K562 (cell line): ENCODE measurements at regions not wholly inside any gene's neighbourhood (a gene's known extent, or its start where the extent isn't known, plus 50 kb on each side); places are given as distances from the start of the nearest gene placed in this dataset.
A peak's percentile ranks its signal among the peaks of the same experiment; 100 is the strongest.

ENCODE experiments used
- ATAC-seq: fragments of 200-7000 bp; cut with Tn5 transposase; 3 replicates; pipeline ENCODE4 v1.9.1; 2020; ENCODE audit warnings: moderate library complexity
- BruUV-seq: library from RNA; stranded (reverse); fragments of 400-500 nt; replicated peaks from 2 replicates; lab custom pipeline; 2021; lab: Mats Ljungman, UMichigan
- CTCF ChIA-PET: fragments of 300-600 bp; formaldehyde crosslinking; extraction: SDS; loops from one replicate; lab custom pipeline; 2021; ENCODE audit warnings: low intra/inter-chr PET ratio; lab: Yijun Ruan, JAX
- POLR2A ChIA-PET: fragments of 300-600, 350-650 bp; sonication (Branson Sonifier 250); formaldehyde crosslinking; extraction: SDS; loops from one replicate; lab custom pipeline; 2021; ENCODE audit warnings: antibody characterized with exemption, inconsistent platforms; lab: Yijun Ruan, JAX
- DNase-seq, 4 experiments: peaks; one replicate each; pipeline versions ENCODE4 v3.0.0 to v3.0.0-alpha.2; 2011 to 2018; ENCODE audit warnings: low spot score in 3 of 4, mixed read lengths in 3 of 4; ENCODE audit errors: extremely low read depth in 1 of 4
- FAIRE-seq: peaks from 2 replicates; lab custom pipeline; 2011; peaks lifted over from hg19 to GRCh38; lab: Jason Lieb, UNC
- H2AFZ ChIP-seq: 2 replicates; pipeline ENCODE4 v1.6.0; 2011; ENCODE audit warnings: low read depth, low read length, control low read depth, inconsistent platforms
- H3K27ac ChIP-seq: fragments of 200-600 bp; 3 replicates; pipeline ENCODE4 v1.8.0; 2011; ENCODE audit warnings: low read depth, mild to moderate bottlenecking, control low read depth, inconsistent platforms, low read length, moderate library complexity, mixed read lengths; ENCODE audit errors: extremely low read depth
- H3K27me3 ChIP-seq, 2 experiments: fragments of 300-600 bp in 1 of 2; 2 replicates in 1 of 2; 3 replicates in 1 of 2; pipeline versions ENCODE4 v1.6.0 to v1.8.0; 2011; ENCODE audit warnings: inconsistent platforms in 2 of 2, low read length in 2 of 2, mild to moderate bottlenecking in 1 of 2, mixed read lengths in 1 of 2, moderate library complexity in 1 of 2; ENCODE audit not compliant: control insufficient read depth in 2 of 2, insufficient read depth in 2 of 2
- H3K36me3 ChIP-seq: fragments of 300-600 bp; 3 replicates; pipeline ENCODE4 v1.8.0; 2011; ENCODE audit warnings: mild to moderate bottlenecking, low read length, inconsistent platforms; ENCODE audit not compliant: control insufficient read depth, insufficient read depth
- H3K4me1 ChIP-seq, 2 experiments: fragments of 200-600 bp in 1 of 2; replicated peaks in 1 of 2; 2 replicates in 1 of 2; 3 replicates in 1 of 2; pipeline versions ENCODE4 v1.5.1 to v1.8.0; 2011; ENCODE audit warnings: inconsistent platforms in 2 of 2, low read length in 2 of 2, mild to moderate bottlenecking in 1 of 2, mixed read lengths in 1 of 2, moderate library complexity in 1 of 2; ENCODE audit not compliant: control insufficient read depth in 2 of 2, insufficient read depth in 2 of 2
- H3K4me2 ChIP-seq: 2 replicates; pipeline ENCODE4 v1.6.1; 2011; ENCODE audit warnings: low read length, control low read depth, inconsistent platforms, mixed read lengths; ENCODE audit not compliant: insufficient read depth
- H3K4me3 ChIP-seq: fragments of 200-600 bp; sonication (generic), shearing (Covaris generic); 2 replicates; pipeline ENCODE4 v1.5.1; 2016; ENCODE audit warnings: control low read depth, inconsistent platforms
- H3K79me2 ChIP-seq: fragments of 200-600 bp; 3 replicates; pipeline ENCODE4 v1.8.0; 2011; ENCODE audit warnings: low read length, inconsistent platforms; ENCODE audit not compliant: control insufficient read depth, insufficient read depth
- H3K9ac ChIP-seq, 2 experiments: 2 replicates each; pipeline versions ENCODE4 v1.6.0 to v1.6.1; 2011; ENCODE audit warnings: low read depth in 2 of 2, low read length in 2 of 2, control low read depth in 1 of 2, inconsistent platforms in 1 of 2, mild to moderate bottlenecking in 1 of 2, mixed read lengths in 1 of 2; ENCODE audit not compliant: insufficient read depth in 1 of 2
- H3K9me1 ChIP-seq: one replicate; pipeline ENCODE4 v1.6.0; 2011; ENCODE audit warnings: inconsistent platforms, mild to moderate bottlenecking, low read length, moderate library complexity; ENCODE audit not compliant: control insufficient read depth, insufficient read depth
- H3K9me3 ChIP-seq: replicated peaks from 2 replicates; pipeline ENCODE4 v1.5.1; 2011; ENCODE audit warnings: low read depth, low read length, inconsistent platforms; ENCODE audit not compliant: control insufficient read depth, insufficient read depth
- H4K20me1 ChIP-seq: replicated peaks from 2 replicates; pipeline ENCODE4 v1.6.1; 2011; ENCODE audit warnings: low read length, inconsistent platforms, mixed read lengths; ENCODE audit not compliant: control insufficient read depth, insufficient read depth
- ESRRA ChIP-seq: fragments of 450-650 bp; IDR thresholded peaks from 2 replicates; pipeline ENCODE4 v1.6.1; 2014; ENCODE audit warnings: low read depth, mild to moderate bottlenecking, moderate library complexity, borderline replicate concordance
- FOXP4 ChIP-seq: sonication (generic); formaldehyde crosslinking; IDR thresholded peaks from 2 replicates; pipeline ENCODE4 v1.8.0; 2022; ENCODE audit warnings: mild to moderate bottlenecking, missing genetic modification reagents, borderline replicate concordance
- ZFP1 ChIP-seq: fragments of 450-650 bp; formaldehyde crosslinking; IDR thresholded peaks from 2 replicates; pipeline ENCODE4 v1.4.0; 2020; ENCODE audit warnings: mild to moderate bottlenecking, mixed read lengths
- ZNF431 ChIP-seq: sonication (generic); formaldehyde crosslinking; IDR thresholded peaks from 2 replicates; pipeline ENCODE4 v1.8.0; 2022; ENCODE audit warnings: mild to moderate bottlenecking, missing genetic modification reagents
- ZNF79 ChIP-seq: fragments of 250-450 bp; sonication (Bioruptor Pico); IDR thresholded peaks from 2 replicates; pipeline ENCODE4 v1.4.0; 2020; ENCODE audit warnings: low read depth, mild to moderate bottlenecking, moderate library complexity
- WGBS: fragments of 100-300 bp; shearing (Covaris generic); methylation state at CpG from one replicate; pipeline ENCODE4 v1.1.6; 2016; ENCODE audit warnings: low coverage, mixed read lengths; ENCODE audit not compliant: insufficient coverage; ENCODE audit errors: missing lambda C conversion rate; 5-methylcytosine and 5-hydroxymethylcytosine counted together
- in situ Hi-C: fragments of 300-500 bp; cut with MboI; formaldehyde crosslinking; loops from 4 replicates; pipeline ENCODE4 v1.15.0; 2018; ENCODE audit warnings: inconsistent platforms, mixed read lengths
- intact Hi-C: fragments of 100-400 bp; cut with micrococcal nuclease; formaldehyde crosslinking; loops from 2 replicates; pipeline ENCODE4 v1.14.2; 2022

DNA sequence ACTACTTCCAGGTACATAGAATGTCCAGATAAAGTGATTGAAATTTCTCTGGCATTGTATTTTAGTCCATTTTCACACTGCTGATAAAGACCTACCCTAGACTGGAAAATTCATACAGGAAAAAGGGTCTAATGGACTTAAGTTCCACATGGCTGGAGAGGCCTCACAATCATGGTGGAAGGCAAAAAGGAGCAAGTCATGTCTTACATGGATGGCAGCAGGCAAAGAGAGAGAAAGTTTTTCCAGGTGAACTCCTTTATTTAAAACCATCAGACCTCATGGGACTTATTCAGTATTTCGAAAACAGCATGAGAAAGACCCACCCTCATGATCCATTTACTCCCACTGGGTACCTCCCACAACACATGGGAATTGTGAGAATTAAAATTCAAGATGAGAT, 1359.7 kb upstream of the RAG2 start:
- H3K27ac ChIP-seq, result no peak overlapping the region
- DNase-seq (no peak), ATAC-seq (no peak), FAIRE-seq (no peak)
- POLR2A ChIA-PET, result no interaction called here
- no peaks in the 10 kb centered on the region for H3K4me1 ChIP-seq
- H2AFZ ChIP-seq, result no peak overlapping the region
- no peaks in the 10 kb centered on the region for H3K9me1 ChIP-seq
- H4K20me1 ChIP-seq, result no peaks in the 10 kb centered on the region
- H3K27me3 ChIP-seq, result no peaks in the 10 kb centered on the region
- BruUV-seq, result no TSS peak
- 0% methylated on average over 1 of the region's 1 CpG for WGBS
- no peak overlapping the region for H3K9ac ChIP-seq
- in situ Hi-C loops (no loop called here), intact Hi-C loops (no loop called here)
- no peak overlapping the region for H3K4me3 ChIP-seq
- H3K36me3 ChIP-seq, result no peaks in the 10 kb centered on the region
- no peak overlapping the region for H3K4me2 ChIP-seq
- CTCF ChIA-PET, result no interaction called here
- no peaks in the 10 kb centered on the region for H3K79me2 ChIP-seq
- H3K9me3 ChIP-seq, result no peaks in the 10 kb centered on the region
- TF ChIP-seq ZNF431 (CRISPR knock-in tag) (peak; percentile 91), ZNF79 (no peak)

DNA sequence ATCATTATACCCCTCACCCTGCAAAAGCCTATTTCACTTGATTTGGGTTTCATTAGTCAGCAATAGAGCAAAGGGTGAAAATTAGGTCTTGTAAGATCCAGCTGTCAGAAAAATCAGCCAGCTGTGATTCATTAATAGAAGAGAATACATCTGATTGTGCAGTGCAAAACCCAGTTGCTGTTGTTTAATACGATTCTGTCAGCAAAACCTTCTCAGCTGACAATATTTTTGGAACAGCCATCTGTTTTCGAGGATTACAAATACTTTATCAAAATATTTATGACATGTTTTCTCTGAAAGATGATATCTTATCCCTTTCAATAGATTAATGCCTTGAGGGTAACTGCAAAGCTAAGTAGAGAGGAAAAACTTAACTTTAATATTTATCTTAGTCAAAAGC, 1354.0 kb upstream of the RAG2 start:
- H3K4me1 ChIP-seq, result no peaks in the 10 kb centered on the region
- H3K27ac ChIP-seq, result no peak overlapping the region
- WGBS, result 0% methylated on average over 2 of the region's 2 CpGs
- ATAC-seq (no peak), DNase-seq (no peak), FAIRE-seq (no peak)
- no peaks in the 10 kb centered on the region for H3K27me3 ChIP-seq
- no peaks in the 10 kb centered on the region for H4K20me1 ChIP-seq
- intact Hi-C loops, result no loop called here
- H3K9me3 ChIP-seq, result no peaks in the 10 kb centered on the region
- ChIA-PET POLR2A (no interaction called here), CTCF (no interaction called here)
- no peak overlapping the region for H3K4me3 ChIP-seq
- H2AFZ ChIP-seq, result no peak overlapping the region
- H3K9me1 ChIP-seq, result no peaks in the 10 kb centered on the region
- H3K79me2 ChIP-seq, result no peaks in the 10 kb centered on the region
- H3K9ac ChIP-seq, result no peak overlapping the region
- no peaks in the 10 kb centered on the region for H3K36me3 ChIP-seq
- TF ChIP-seq ESRRA (no peak), ZFP1 (no peak), FOXP4 (no peak)
- in situ Hi-C loops, result no loop called here
- no TSS peak for BruUV-seq
- H3K4me2 ChIP-seq, result no peak overlapping the region
